Loucy (cell line): ENCODE measurements at regions not wholly inside any gene's neighbourhood (a gene's known extent, or its start where the extent isn't known, plus 50 kb on each side); places are given as distances from the start of the nearest gene placed in this dataset.

Experiments used
- H2AFZ ChIP-seq: fragments of 200-600 bp; sonication (generic); 2 replicates; pipeline ENCODE4 v1.6.0; 2016; ENCODE audit warnings: antibody characterized with exemption, mild to moderate bottlenecking, low read length, moderate library complexity
- H3F3A ChIP-seq: fragments of 200-600 bp; 2 replicates; pipeline ENCODE4 v1.6.0; 2016; ENCODE audit warnings: antibody characterized with exemption, low read depth, mild to moderate bottlenecking
- H3K27me3 ChIP-seq: fragments of 200-600 bp; sonication (generic); 2 replicates; pipeline ENCODE4 v1.6.1; 2014; ENCODE audit warnings: low read length, mild to moderate bottlenecking; ENCODE audit not compliant: insufficient read depth, poor library complexity, severe bottlenecking
- H3K36me3 ChIP-seq: fragments of 200-600 bp; sonication (generic); 2 replicates; pipeline ENCODE4 v1.6.1; 2016; ENCODE audit warnings: low read length; ENCODE audit not compliant: insufficient read depth
- H3K4me1 ChIP-seq: fragments of 200-600 bp; sonication (generic); 2 replicates; pipeline ENCODE4 v1.5.1; 2014; ENCODE audit warnings: low read length, mild to moderate bottlenecking; ENCODE audit not compliant: insufficient read depth, poor library complexity, severe bottlenecking
- H3K4me2 ChIP-seq: fragments of 200-600 bp; sonication (generic); 2 replicates; pipeline ENCODE4 v1.6.0; 2014; ENCODE audit warnings: antibody characterized with exemption, low read length, low read depth, mild to moderate bottlenecking; ENCODE audit not compliant: poor library complexity, severe bottlenecking
- H3K4me3 ChIP-seq: fragments of 200-600 bp; sonication (generic); 2 replicates; pipeline ENCODE4 v1.5.1; 2014; ENCODE audit warnings: low read length, mild to moderate bottlenecking, mixed read lengths; ENCODE audit not compliant: poor library complexity, severe bottlenecking
- H3K79me2 ChIP-seq: fragments of 200-600 bp; sonication (generic); 2 replicates; pipeline ENCODE4 v1.6.1; 2014; ENCODE audit warnings: low read length; ENCODE audit not compliant: insufficient read depth
- H3K9ac ChIP-seq: fragments of 200-600 bp; sonication (generic); 2 replicates; pipeline ENCODE4 v1.6.0; 2014; ENCODE audit warnings: mild to moderate bottlenecking, low read depth, low read length, moderate library complexity; ENCODE audit not compliant: poor library complexity, severe bottlenecking
- H3K9me2 ChIP-seq: fragments of 200-600 bp; sonication (generic); replicated peaks from 2 replicates; pipeline ENCODE4 v1.6.1; 2016; ENCODE audit warnings: low read depth, low read length, mixed read lengths
- H3K9me3 ChIP-seq: fragments of 200-600 bp; sonication (generic); 2 replicates; pipeline ENCODE4 v1.6.1; 2014; ENCODE audit warnings: mild to moderate bottlenecking, antibody characterized with exemption, low read length, low read depth; ENCODE audit not compliant: insufficient read depth
- H4K20me1 ChIP-seq: fragments of 200-600 bp; sonication (generic); 2 replicates; pipeline ENCODE4 v1.6.0; 2014; ENCODE audit warnings: antibody characterized with exemption, low read length, mild to moderate bottlenecking; ENCODE audit not compliant: insufficient read depth, poor library complexity, severe bottlenecking
- CTCF ChIP-seq: fragments of 200-600 bp; sonication (generic); conservative IDR thresholded peaks from 2 replicates; pipeline ENCODE4 v1.5.1; 2014; ENCODE audit warnings: mild to moderate bottlenecking, antibody characterized with exemption, low read length
- EZH2phosphoT487 ChIP-seq: fragments of 200-600 bp; IDR thresholded peaks from 2 replicates; pipeline ENCODE4 v1.6.1; 2018; ENCODE audit warnings: antibody characterized with exemption, mild to moderate bottlenecking, moderate library complexity, borderline replicate concordance

GRCh38 chr6:27565839-27566779 lies 93.2 kb upstream of the ZNF184 start:
- Histone ChIP-seq H2AFZ (no peak overlapping the region), H3K4me2 (no peak overlapping the region), H4K20me1 (no peaks in the 10 kb centered on the region), H3F3A (no peaks in the 10 kb centered on the region), H3K4me3 (no peak overlapping the region), H3K79me2 (no peaks in the 10 kb centered on the region), H3K9ac (no peak overlapping the region), H3K9me3 (0 out of 2 replicates have a peak, but pooled peaks cover 2% of the 10 kb centered on the region), H3K9me2 (no peaks in the 10 kb centered on the region), H3K36me3 (no peaks in the 10 kb centered on the region), H3K4me1 (no peaks in the 10 kb centered on the region), H3K27me3 (no peaks in the 10 kb centered on the region)
- no peak for TF ChIP-seq EZH2phosphoT487
- no peak for TF ChIP-seq CTCF

GRCh38 chr6:27562027-27562410 lies 89.1 kb upstream of the ZNF184 start:
- H3K9me3 ChIP-seq, result 0 out of 2 replicates have a peak, but pooled peaks cover 2% of the 10 kb centered on the region
- no peak overlapping the region for H2AFZ ChIP-seq
- H4K20me1 ChIP-seq, result no peaks in the 10 kb centered on the region
- H3F3A ChIP-seq, result no peaks in the 10 kb centered on the region
- H3K27me3 ChIP-seq, result no peaks in the 10 kb centered on the region
- no peak overlapping the region for H3K4me2 ChIP-seq
- no peaks in the 10 kb centered on the region for H3K9me2 ChIP-seq
- TF ChIP-seq CTCF (no peak), EZH2phosphoT487 (no peak)
- no peak overlapping the region for H3K4me3 ChIP-seq
- H3K4me1 ChIP-seq, result no peaks in the 10 kb centered on the region
- no peaks in the 10 kb centered on the region for H3K36me3 ChIP-seq
- no peaks in the 10 kb centered on the region for H3K79me2 ChIP-seq
- H3K9ac ChIP-seq, result no peak overlapping the region

- no peak overlapping the region for H3K4me3 ChIP-seq
- H2AFZ ChIP-seq, result no peak overlapping the region
- no peak overlapping the region for H3K4me2 ChIP-seq
- H4K20me1 ChIP-seq, result no peaks in the 10 kb centered on the region
- no peaks in the 10 kb centered on the region for H3K27me3 ChIP-seq
- H3K79me2 ChIP-seq, result no peaks in the 10 kb centered on the region
- TF ChIP-seq EZH2phosphoT487 (no peak), CTCF (no peak)
- no peaks in the 10 kb centered on the region for H3F3A ChIP-seq
- H3K9ac ChIP-seq, result no peak overlapping the region
- no peaks in the 10 kb centered on the region for H3K4me1 ChIP-seq
- H3K36me3 ChIP-seq, result no peaks in the 10 kb centered on the region
- H3K9me3 ChIP-seq, result no peaks in the 10 kb centered on the region
- no peaks in the 10 kb centered on the region for H3K9me2 ChIP-seq
These were observed 85.3 kb upstream of the ZNF184 start for GRCh38 chr6:27558028-27558724.
